Cardiac muscle cell (in vitro differentiated cells and primary cell): ENCODE measurements at regions not wholly inside any gene's neighbourhood (a gene's known extent, or its start where the extent isn't known, plus 50 kb on each side); places are given as distances from the start of the nearest gene placed in this dataset.
A peak's percentile ranks its signal among the peaks of the same experiment; 100 is the strongest.
"Not testable (repeated sequence)": the region's sequence is repeated elsewhere in the genome, so short reads cannot be mapped to it uniquely, and the experiment has no call there.

Experiments
- DNase-seq, 2 donors: peaks; one replicate each; pipeline versions ENCODE4 v3.0.0 to v3.0.0-alpha.2; 2010 to 2017; ENCODE audit warnings: low read depth in 1 of 2, low spot score in 1 of 2
- H3K27ac ChIP-seq: fragments of 200-600 bp; sonication (generic); 2 replicates; pipeline ENCODE4 v1.5.1; 2016
- H3K27me3 ChIP-seq: fragments of 200-600 bp; sonication (generic); 2 replicates; pipeline ENCODE4 v1.6.0; 2016; ENCODE audit warnings: control low read depth
- H3K36me3 ChIP-seq: fragments of 200-600 bp; sonication (generic); 2 replicates; pipeline ENCODE4 v1.5.1; 2016; ENCODE audit warnings: control low read depth
- H3K4me1 ChIP-seq: fragments of 200-600 bp; sonication (generic); 2 replicates; pipeline ENCODE4 v1.8.1; 2017; ENCODE audit warnings: low read depth, mild to moderate bottlenecking, mixed run types
- H3K4me3 ChIP-seq: fragments of 200-600 bp; sonication (generic); 2 replicates; pipeline ENCODE4 v1.5.1; 2016; ENCODE audit warnings: mild to moderate bottlenecking
- H3K9me3 ChIP-seq: fragments of 200-600 bp; sonication (generic); 2 replicates; pipeline ENCODE4 v1.5.1; 2017; ENCODE audit warnings: low read depth, mild to moderate bottlenecking, control low read depth
- TF ChIP-seq, protein P1 (sequence below): IDR thresholded peaks from 2 replicates; pipeline ENCODE4 v1.5.1; 2012; ENCODE audit warnings: low read depth, mild to moderate bottlenecking, low read length

- no peak overlapping the region for H3K27ac ChIP-seq
Observed at GRCh38 chr18:23317975-23318675, 135.0 kb upstream of the RIOK3 start.

GRCh38 chr18:23320709-23321236 lies 132.3 kb upstream of the RIOK3 start:
- Histone ChIP-seq H3K4me3 (no peak overlapping the region), H3K27ac (no peak overlapping the region), H3K9me3 (no peaks in the 10 kb centered on the region), H3K27me3 (no peaks in the 10 kb centered on the region), H3K4me1 (no peaks in the 10 kb centered on the region), H3K36me3 (no peaks in the 10 kb centered on the region)
- no peak for DNase-seq
- TF ChIP-seq, protein P1, sequence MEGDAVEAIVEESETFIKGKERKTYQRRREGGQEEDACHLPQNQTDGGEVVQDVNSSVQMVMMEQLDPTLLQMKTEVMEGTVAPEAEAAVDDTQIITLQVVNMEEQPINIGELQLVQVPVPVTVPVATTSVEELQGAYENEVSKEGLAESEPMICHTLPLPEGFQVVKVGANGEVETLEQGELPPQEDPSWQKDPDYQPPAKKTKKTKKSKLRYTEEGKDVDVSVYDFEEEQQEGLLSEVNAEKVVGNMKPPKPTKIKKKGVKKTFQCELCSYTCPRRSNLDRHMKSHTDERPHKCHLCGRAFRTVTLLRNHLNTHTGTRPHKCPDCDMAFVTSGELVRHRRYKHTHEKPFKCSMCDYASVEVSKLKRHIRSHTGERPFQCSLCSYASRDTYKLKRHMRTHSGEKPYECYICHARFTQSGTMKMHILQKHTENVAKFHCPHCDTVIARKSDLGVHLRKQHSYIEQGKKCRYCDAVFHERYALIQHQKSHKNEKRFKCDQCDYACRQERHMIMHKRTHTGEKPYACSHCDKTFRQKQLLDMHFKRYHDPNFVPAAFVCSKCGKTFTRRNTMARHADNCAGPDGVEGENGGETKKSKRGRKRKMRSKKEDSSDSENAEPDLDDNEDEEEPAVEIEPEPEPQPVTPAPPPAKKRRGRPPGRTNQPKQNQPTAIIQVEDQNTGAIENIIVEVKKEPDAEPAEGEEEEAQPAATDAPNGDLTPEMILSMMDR = no peak

More at GRCh38 chr18:23317975-23318675, 135.0 kb upstream of the RIOK3 start:
- TF ChIP-seq, protein P1 = no peak
- H3K4me1 ChIP-seq = no peaks in the 10 kb centered on the region
- no peak overlapping the region for H3K4me3 ChIP-seq
- no peaks in the 10 kb centered on the region for H3K27me3 ChIP-seq
- peak in 1 of 2 donors; percentile 64 for DNase-seq
- H3K36me3 ChIP-seq = no peaks in the 10 kb centered on the region
- H3K9me3 ChIP-seq = no peaks in the 10 kb centered on the region

DNA sequence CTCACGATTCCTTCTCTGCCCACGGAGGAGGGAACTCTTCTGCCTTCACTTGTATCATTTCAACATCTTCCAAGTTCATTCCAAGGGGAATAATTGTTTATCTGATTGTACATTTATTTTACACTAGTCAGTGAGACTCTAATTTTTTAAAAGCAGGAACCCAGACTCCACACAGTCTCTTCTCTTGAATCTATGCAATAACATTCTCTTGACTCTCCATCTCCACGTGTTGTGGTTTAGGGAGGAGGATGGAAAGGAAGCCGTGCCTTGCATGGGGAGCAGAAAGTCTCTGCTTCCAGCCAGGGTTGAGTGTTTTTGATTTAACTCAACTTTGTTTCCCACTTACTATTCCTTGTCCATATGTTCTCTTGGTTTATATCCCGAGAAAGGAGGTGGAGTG lies 131.1 kb upstream of the RIOK3 start:
- no peaks in the 10 kb centered on the region for H3K27me3 ChIP-seq
- no peak overlapping the region for H3K27ac ChIP-seq
- H3K4me1 ChIP-seq = no peaks in the 10 kb centered on the region
- no peak overlapping the region for H3K4me3 ChIP-seq
- H3K9me3 ChIP-seq = no peaks in the 10 kb centered on the region
- DNase-seq = peak in 1 of 2 donors; percentile 40
- TF ChIP-seq, protein P1 = no peak
- no peaks in the 10 kb centered on the region for H3K36me3 ChIP-seq

GRCh38 chr18:23324056-23324811 lies 128.9 kb upstream of the RIOK3 start:
- Histone ChIP-seq H3K4me3 (no peak overlapping the region), H3K36me3 (no peaks in the 10 kb centered on the region), H3K27ac (no peak overlapping the region), H3K9me3 (no peaks in the 10 kb centered on the region), H3K4me1 (no peaks in the 10 kb centered on the region), H3K27me3 (no peaks in the 10 kb centered on the region)
- TF ChIP-seq, protein P1 = no peak
- no peak for DNase-seq

- no peak overlapping the region for H3K4me3 ChIP-seq
- H3K4me1 ChIP-seq = no peaks in the 10 kb centered on the region
- no peaks in the 10 kb centered on the region for H3K36me3 ChIP-seq
- no peak overlapping the region for H3K27ac ChIP-seq
- H3K9me3 ChIP-seq = no peaks in the 10 kb centered on the region
- no peaks in the 10 kb centered on the region for H3K27me3 ChIP-seq
- TF ChIP-seq, protein P1 = no peak
- no peak for DNase-seq
Observed at GRCh38 chr18:23324861-23325260, 128.2 kb upstream of the RIOK3 start.

- H3K36me3 ChIP-seq, H3K27ac ChIP-seq, H3K4me1 ChIP-seq, H3K9me3 ChIP-seq, DNase-seq, H3K27me3 ChIP-seq, H3K4me3 ChIP-seq: not testable (repeated sequence)
Observed at GRCh38 chr18:23329671-23330070, 123.4 kb upstream of the RIOK3 start.
